GM19452 (cell line): ENCODE measurements at regions not wholly inside any gene's neighbourhood (a gene's known extent, or its start where the extent isn't known, plus 50 kb on each side); places are given as distances from the start of the nearest gene placed in this dataset.
"Not testable (repeated sequence)": the region's sequence is repeated elsewhere in the genome, so short reads cannot be mapped to it uniquely, and the experiment has no call there.

ENCODE experiments used
- ATAC-seq: cut with Tn5 transposase; IDR thresholded peaks from one replicate; pipeline ENCODE4 v1.9.1; 2021; ENCODE audit not compliant: unreplicated experiment

- no peak for ATAC-seq
Observed at GRCh38 chr6:5898563-5898962, 108.2 kb downstream of the NRN1 start.

- ATAC-seq = no peak
Observed at GRCh38 chr6:5898102-5898501, 108.6 kb downstream of the NRN1 start.

GRCh38 chr6:5896476-5897200, 110.1 kb downstream of the NRN1 start:
- no peak for ATAC-seq

- no peak for ATAC-seq
Observed at GRCh38 chr6:5894357-5894756, 112.4 kb downstream of the NRN1 start.

GRCh38 chr6:5893295-5893694, 113.4 kb downstream of the NRN1 start:
- no peak for ATAC-seq

GRCh38 chr6:5892669-5893068, 114.1 kb downstream of the NRN1 start:
- ATAC-seq = no peak

GRCh38 chr6:5878792-5879191, 127.9 kb downstream of the NRN1 start:
- no peak for ATAC-seq

- ATAC-seq = no peak
Observed at GRCh38 chr6:5876076-5876475, 130.6 kb downstream of the NRN1 start.

GRCh38 chr6:5873976-5874375, 132.7 kb downstream of the NRN1 start:
- not testable (repeated sequence) for ATAC-seq

GRCh38 chr6:5871296-5871695, 135.4 kb downstream of the NRN1 start:
- no peak for ATAC-seq

GRCh38 chr6:5869676-5870075, 137.0 kb downstream of the NRN1 start:
- no peak for ATAC-seq

GRCh38 chr6:5869261-5869660, 137.5 kb downstream of the NRN1 start:
- ATAC-seq = no peak

GRCh38 chr6:5866547-5867051, 140.1 kb downstream of the NRN1 start:
- ATAC-seq = no peak

- no peak for ATAC-seq
Observed at GRCh38 chr6:5865506-5866031, 141.2 kb downstream of the NRN1 start.

- ATAC-seq = no peak
Observed at GRCh38 chr6:5860849-5861248, 145.9 kb downstream of the NRN1 start.

GRCh38 chr6:5855787-5856470, 150.8 kb downstream of the NRN1 start:
- ATAC-seq = no peak

GRCh38 chr6:5854899-5855298, 151.8 kb downstream of the NRN1 start:
- ATAC-seq = no peak

GRCh38 chr6:5851261-5851757, 155.4 kb downstream of the NRN1 start:
- peak; percentile 64 for ATAC-seq

GRCh38 chr6:5850848-5851255, 155.9 kb downstream of the NRN1 start:
- peak; percentile 13 for ATAC-seq

- ATAC-seq = no peak
Observed at GRCh38 chr6:5846889-5847288, 159.8 kb downstream of the NRN1 start.

GRCh38 chr6:5846335-5846734, 160.4 kb downstream of the NRN1 start:
- no peak for ATAC-seq

- ATAC-seq = no peak
Observed at GRCh38 chr6:5843078-5843477, 163.6 kb downstream of the NRN1 start.
